ENCODE measurements at regions not wholly inside any gene's neighbourhood (a gene's known extent, or its start where the extent isn't known, plus 50 kb on each side); places are given as distances from the start of the nearest gene placed in this dataset.

GRCh38 chr20:61106438-61106837 lies 145.6 kb upstream of the CDH4 start:
- no CpG with 5 or more reads among the region's 5 CpGs for WGBS (ENCODE audit: insufficient coverage, insufficient read length)
- no peaks in the 10 kb centered on the region for H3K36me3 ChIP-seq (ENCODE audit: control insufficient read depth, insufficient read depth, low read length)
- peaks cover 2% of the 10 kb centered on the region; the same call in 1 of the 2 replicates for H3K27me3 ChIP-seq (ENCODE audit: control insufficient read depth, insufficient read depth, low read length)
- H3K4me1 ChIP-seq (ENCODE audit: control insufficient read depth, insufficient read depth, low read length): no peaks in the 10 kb centered on the region
- H3K4me3 ChIP-seq (ENCODE audit: low read length): no peak overlapping the region
- no peaks in the 10 kb centered on the region for H3K9me3 ChIP-seq (ENCODE audit: control insufficient read depth, insufficient read depth, low read length)
- H3K27ac ChIP-seq (ENCODE audit: low read length): no peak overlapping the region
- no peak for DNase-seq (ENCODE audit: low read depth, low spot score)

GRCh38 chr20:61109221-61109805 lies 142.7 kb upstream of the CDH4 start:
- 0 out of 2 replicates have a peak, but pooled peaks cover 2% of the 10 kb centered on the region for H3K27me3 ChIP-seq (ENCODE audit: control insufficient read depth, insufficient read depth, low read length)
- H3K4me3 ChIP-seq (ENCODE audit: low read length): no peak overlapping the region
- WGBS (ENCODE audit: insufficient coverage, insufficient read length): no CpG with 5 or more reads among the region's 17 CpGs
- no peaks in the 10 kb centered on the region for H3K36me3 ChIP-seq (ENCODE audit: control insufficient read depth, insufficient read depth, low read length)
- no peaks in the 10 kb centered on the region for H3K4me1 ChIP-seq (ENCODE audit: control insufficient read depth, insufficient read depth, low read length)
- no peaks in the 10 kb centered on the region for H3K9me3 ChIP-seq (ENCODE audit: control insufficient read depth, insufficient read depth, low read length)
- no peak overlapping the region for H3K27ac ChIP-seq (ENCODE audit: low read length)
- no peak for DNase-seq (ENCODE audit: low read depth, low spot score)

- Histone ChIP-seq H3K27ac (ENCODE audit: low read length) (no peak overlapping the region), H3K4me1 (ENCODE audit: control insufficient read depth, insufficient read depth, low read length) (no peaks in the 10 kb centered on the region), H3K4me3 (ENCODE audit: low read length) (no peak overlapping the region), H3K27me3 (ENCODE audit: control insufficient read depth, insufficient read depth, low read length) (0 out of 2 replicates have a peak, but pooled peaks cover 2% of the 10 kb centered on the region), H3K9me3 (ENCODE audit: control insufficient read depth, insufficient read depth, low read length) (no peaks in the 10 kb centered on the region), H3K36me3 (ENCODE audit: control insufficient read depth, insufficient read depth, low read length) (no peaks in the 10 kb centered on the region)
- no CpG with 5 or more reads among the region's 4 CpGs for WGBS (ENCODE audit: insufficient coverage, insufficient read length)
- DNase-seq (ENCODE audit: low read depth, low spot score): no peak
Observed at GRCh38 chr20:61112515-61112914, 139.5 kb upstream of the CDH4 start.

GRCh38 chr20:61113731-61114130 lies 138.3 kb upstream of the CDH4 start:
- 0 out of 2 replicates have a peak, but pooled peaks cover under 1% of the 10 kb centered on the region for H3K27me3 ChIP-seq (ENCODE audit: control insufficient read depth, insufficient read depth, low read length)
- H3K27ac ChIP-seq (ENCODE audit: low read length): no peak overlapping the region
- no peak for DNase-seq (ENCODE audit: low read depth, low spot score)
- no peaks in the 10 kb centered on the region for H3K9me3 ChIP-seq (ENCODE audit: control insufficient read depth, insufficient read depth, low read length)
- H3K36me3 ChIP-seq (ENCODE audit: control insufficient read depth, insufficient read depth, low read length): no peaks in the 10 kb centered on the region
- H3K4me1 ChIP-seq (ENCODE audit: control insufficient read depth, insufficient read depth, low read length): no peaks in the 10 kb centered on the region; the same call in 1 of the 2 replicates
- WGBS (ENCODE audit: insufficient coverage, insufficient read length): no CpG with 5 or more reads among the region's 8 CpGs
- no peak overlapping the region for H3K4me3 ChIP-seq (ENCODE audit: low read length)

- Histone ChIP-seq H3K27ac (ENCODE audit: low read length) (no peak overlapping the region), H3K4me3 (ENCODE audit: low read length) (no peak overlapping the region), H3K4me1 (ENCODE audit: control insufficient read depth, insufficient read depth, low read length) (no peaks in the 10 kb centered on the region; the same call in 1 of the 2 replicates), H3K9me3 (ENCODE audit: control insufficient read depth, insufficient read depth, low read length) (no peaks in the 10 kb centered on the region), H3K36me3 (ENCODE audit: control insufficient read depth, insufficient read depth, low read length) (no peaks in the 10 kb centered on the region), H3K27me3 (ENCODE audit: control insufficient read depth, insufficient read depth, low read length) (no peaks in the 10 kb centered on the region)
- no peak for DNase-seq (ENCODE audit: low read depth, low spot score)
- no CpG with 5 or more reads among the region's 18 CpGs for WGBS (ENCODE audit: insufficient coverage, insufficient read length)
Observed at GRCh38 chr20:61114493-61115175, 137.4 kb upstream of the CDH4 start.

- H3K27me3 ChIP-seq (ENCODE audit: control insufficient read depth, insufficient read depth, low read length): no peaks in the 10 kb centered on the region; the same call in 1 of the 2 replicates
- H3K4me1 ChIP-seq (ENCODE audit: control insufficient read depth, insufficient read depth, low read length): no peaks in the 10 kb centered on the region; the same call in 1 of the 2 replicates
- H3K27ac ChIP-seq (ENCODE audit: low read length): no peak overlapping the region
- WGBS (ENCODE audit: insufficient coverage, insufficient read length): no CpG with 5 or more reads among the region's 8 CpGs
- no peak overlapping the region for H3K4me3 ChIP-seq (ENCODE audit: low read length)
- no peaks in the 10 kb centered on the region for H3K9me3 ChIP-seq (ENCODE audit: control insufficient read depth, insufficient read depth, low read length)
- H3K36me3 ChIP-seq (ENCODE audit: control insufficient read depth, insufficient read depth, low read length): no peaks in the 10 kb centered on the region
- no peak for DNase-seq (ENCODE audit: low read depth, low spot score)
Observed at GRCh38 chr20:61115364-61116065, 136.5 kb upstream of the CDH4 start.

GRCh38 chr20:61117725-61118124 lies 134.3 kb upstream of the CDH4 start:
- DNase-seq (ENCODE audit: low read depth, low spot score): no peak

GRCh38 chr20:61118429-61119224 lies 133.4 kb upstream of the CDH4 start:
- no CpG with 5 or more reads among the region's 14 CpGs for WGBS (ENCODE audit: insufficient coverage, insufficient read length)
- Histone ChIP-seq H3K4me3 (ENCODE audit: low read length) (no peak overlapping the region), H3K36me3 (ENCODE audit: control insufficient read depth, insufficient read depth, low read length) (no peaks in the 10 kb centered on the region), H3K9me3 (ENCODE audit: control insufficient read depth, insufficient read depth, low read length) (no peaks in the 10 kb centered on the region), H3K27ac (ENCODE audit: low read length) (no peak overlapping the region), H3K4me1 (ENCODE audit: control insufficient read depth, insufficient read depth, low read length) (no peaks in the 10 kb centered on the region; the same call in 1 of the 2 replicates), H3K27me3 (ENCODE audit: control insufficient read depth, insufficient read depth, low read length) (no peaks in the 10 kb centered on the region; the same call in 1 of the 2 replicates)
- no peak for DNase-seq (ENCODE audit: low read depth, low spot score)

More at GRCh38 chr20:61117725-61118124, 134.3 kb upstream of the CDH4 start:
- H3K4me1 ChIP-seq (ENCODE audit: control insufficient read depth, insufficient read depth, low read length): no peaks in the 10 kb centered on the region; the same call in 1 of the 2 replicates
- no peaks in the 10 kb centered on the region for H3K36me3 ChIP-seq (ENCODE audit: control insufficient read depth, insufficient read depth, low read length)
- WGBS (ENCODE audit: insufficient coverage, insufficient read length): no CpG with 5 or more reads among the region's 5 CpGs
- no peaks in the 10 kb centered on the region; the same call in 1 of the 2 replicates for H3K27me3 ChIP-seq (ENCODE audit: control insufficient read depth, insufficient read depth, low read length)
- no peak overlapping the region for H3K27ac ChIP-seq (ENCODE audit: low read length)
- no peaks in the 10 kb centered on the region for H3K9me3 ChIP-seq (ENCODE audit: control insufficient read depth, insufficient read depth, low read length)
- no peak overlapping the region for H3K4me3 ChIP-seq (ENCODE audit: low read length)

- WGBS (ENCODE audit: insufficient coverage, insufficient read length): no CpG with 5 or more reads among the region's 10 CpGs
- no peak for DNase-seq (ENCODE audit: low read depth, low spot score)
Observed at GRCh38 chr20:61119273-61119672, 132.8 kb upstream of the CDH4 start.

More at GRCh38 chr20:61119273-61119672, 132.8 kb upstream of the CDH4 start:
- Histone ChIP-seq H3K36me3 (ENCODE audit: control insufficient read depth, insufficient read depth, low read length) (no peaks in the 10 kb centered on the region), H3K27me3 (ENCODE audit: control insufficient read depth, insufficient read depth, low read length) (no peaks in the 10 kb centered on the region; the same call in 1 of the 2 replicates), H3K4me3 (ENCODE audit: low read length) (no peak overlapping the region), H3K27ac (ENCODE audit: low read length) (no peak overlapping the region), H3K4me1 (ENCODE audit: control insufficient read depth, insufficient read depth, low read length) (no peaks in the 10 kb centered on the region; the same call in 1 of the 2 replicates), H3K9me3 (ENCODE audit: control insufficient read depth, insufficient read depth, low read length) (no peaks in the 10 kb centered on the region)
